ENCODE measurements at regions not wholly inside any gene's neighbourhood (a gene's known extent, or its start where the extent isn't known, plus 50 kb on each side); places are given as distances from the start of the nearest gene placed in this dataset.
"Not testable (repeated sequence)": the region's sequence is repeated elsewhere in the genome, so short reads cannot be mapped to it uniquely, and the experiment has no call there.

DNA sequence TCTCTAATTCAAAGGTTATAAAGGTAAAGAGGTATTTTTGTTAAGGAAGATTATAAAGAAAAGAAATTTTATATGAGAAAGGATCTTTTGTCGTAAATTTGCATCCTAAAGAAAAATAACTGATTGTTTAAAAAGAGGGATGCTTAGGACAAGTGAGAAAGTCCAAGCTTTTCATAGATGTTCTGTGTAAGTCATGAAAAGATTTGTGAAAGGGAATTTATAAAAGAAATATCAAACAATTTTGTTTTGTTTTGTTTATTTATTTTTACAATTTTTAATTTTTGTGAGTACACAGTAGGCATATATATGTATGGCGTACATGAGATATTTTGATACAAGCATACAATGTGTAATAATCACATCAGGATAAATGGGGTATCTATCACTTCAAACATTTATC is 145.2 kb downstream of the ADSS2 start:
- Histone ChIP-seq H3K27me3 (no peaks in the 10 kb centered on the region), H3K4me1 (replicated peaks in 1 of 2) (peaks cover 0 to 5% of the 10 kb centered on the region in 2 donors), H3K36me3 (replicated peaks in 1 of 2) (no peaks in the 10 kb centered on the region), H3K9me3 (replicated peaks in 1 of 3) (no peaks in the 10 kb centered on the region), H3K4me3 (no peak overlapping the region), H3K27ac (no peak overlapping the region)
- intact Hi-C loops (cut with DNase I): no loop called here
- TF ChIP-seq, protein P1, sequence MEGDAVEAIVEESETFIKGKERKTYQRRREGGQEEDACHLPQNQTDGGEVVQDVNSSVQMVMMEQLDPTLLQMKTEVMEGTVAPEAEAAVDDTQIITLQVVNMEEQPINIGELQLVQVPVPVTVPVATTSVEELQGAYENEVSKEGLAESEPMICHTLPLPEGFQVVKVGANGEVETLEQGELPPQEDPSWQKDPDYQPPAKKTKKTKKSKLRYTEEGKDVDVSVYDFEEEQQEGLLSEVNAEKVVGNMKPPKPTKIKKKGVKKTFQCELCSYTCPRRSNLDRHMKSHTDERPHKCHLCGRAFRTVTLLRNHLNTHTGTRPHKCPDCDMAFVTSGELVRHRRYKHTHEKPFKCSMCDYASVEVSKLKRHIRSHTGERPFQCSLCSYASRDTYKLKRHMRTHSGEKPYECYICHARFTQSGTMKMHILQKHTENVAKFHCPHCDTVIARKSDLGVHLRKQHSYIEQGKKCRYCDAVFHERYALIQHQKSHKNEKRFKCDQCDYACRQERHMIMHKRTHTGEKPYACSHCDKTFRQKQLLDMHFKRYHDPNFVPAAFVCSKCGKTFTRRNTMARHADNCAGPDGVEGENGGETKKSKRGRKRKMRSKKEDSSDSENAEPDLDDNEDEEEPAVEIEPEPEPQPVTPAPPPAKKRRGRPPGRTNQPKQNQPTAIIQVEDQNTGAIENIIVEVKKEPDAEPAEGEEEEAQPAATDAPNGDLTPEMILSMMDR (IDR thresholded peaks at IDR 0.05): no peak
- no peak for TF ChIP-seq POLR2A (IDR thresholded peaks at IDR 0.05)
- 94 to 98% (median 96%) methylated on average over 2 of the region's 2 CpGs for WGBS, 4 donors
- no peak for DNase-seq

DNA sequence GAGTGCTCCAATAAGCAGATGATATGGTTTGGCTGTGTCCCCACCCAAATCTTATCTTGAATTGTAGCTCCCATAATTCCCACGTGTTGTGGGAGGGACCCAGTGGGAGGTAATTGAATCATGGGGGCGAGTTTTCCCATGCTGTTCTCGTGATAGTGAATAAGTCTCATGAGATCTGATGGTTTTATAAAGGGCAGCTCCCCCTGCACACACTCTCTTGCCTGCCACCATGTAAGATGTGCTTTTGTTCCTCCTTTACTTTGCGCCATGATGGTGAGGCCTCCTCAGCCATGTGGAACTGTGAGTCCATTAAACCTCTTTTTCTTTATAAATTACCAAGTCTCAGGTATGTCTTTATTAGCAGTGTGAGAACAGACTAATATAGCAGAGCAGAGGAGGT is 142.5 kb downstream of the ADSS2 start:
- WGBS, 4 donors: 82 to 93% (median 87%) methylated on average over 4 of the region's 4 CpGs

DNA sequence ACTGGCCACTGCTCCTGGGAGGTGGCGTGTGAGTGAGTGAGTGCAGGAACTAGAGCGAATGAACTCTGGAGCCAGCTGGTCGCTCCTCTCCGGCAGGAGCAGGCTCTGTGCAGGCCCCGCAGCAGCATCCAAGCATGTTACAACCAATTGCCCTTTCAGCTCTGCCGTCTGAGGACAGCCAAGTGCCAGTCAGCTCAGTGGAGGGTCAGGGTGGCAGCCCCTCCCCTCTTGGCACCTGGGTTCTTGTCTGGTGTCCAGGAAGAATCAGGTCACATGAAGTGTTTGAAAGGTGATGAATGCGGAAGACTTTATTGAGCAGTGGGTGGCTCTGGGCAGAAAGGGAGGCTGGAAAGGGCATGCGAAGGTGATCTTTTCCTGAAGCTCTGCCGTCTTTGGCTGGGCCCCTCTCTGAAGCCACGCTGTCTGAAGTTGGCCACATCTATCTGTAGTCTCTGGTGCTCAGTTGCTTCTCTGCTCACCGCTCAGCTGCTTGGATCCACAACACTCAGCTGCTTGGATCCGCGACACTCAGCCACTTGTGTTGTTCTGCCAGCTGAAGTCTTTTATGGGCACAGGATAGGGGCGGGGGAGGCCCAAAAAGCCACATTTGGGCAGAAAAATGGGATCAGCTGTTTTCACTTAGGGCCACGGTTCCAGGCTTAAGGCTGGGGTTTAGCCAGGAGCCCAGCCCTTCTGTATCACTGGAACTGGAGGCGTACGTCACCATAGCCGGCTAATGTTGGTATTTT is 139.8 kb downstream of the ADSS2 start:
- Histone ChIP-seq H3K27me3 (no peaks in the 10 kb centered on the region), H3K36me3 (replicated peaks in 1 of 2) (no peaks in the 10 kb centered on the region), H3K4me3 (no peak overlapping the region), H3K4me1 (replicated peaks in 1 of 2) (no peaks in the 10 kb centered on the region), H3K9me3 (replicated peaks in 1 of 3) (no peaks in the 10 kb centered on the region), H3K27ac (no peak overlapping the region)
- intact Hi-C loops (cut with DNase I): no loop called here
- TF ChIP-seq, protein P1 (IDR thresholded peaks at IDR 0.05): no peak
- no peak for TF ChIP-seq POLR2A (IDR thresholded peaks at IDR 0.05)
- WGBS, 4 donors: 92 to 94% (median 93%) methylated on average over 17 to 18 of the region's 18 CpGs
- no peak for DNase-seq

More for the DNA sequence above, 142.5 kb downstream of the ADSS2 start:
- H3K4me3 ChIP-seq; H3K27ac ChIP-seq; H3K4me1 ChIP-seq (replicated peaks in 1 of 2); DNase-seq; intact Hi-C loops (cut with DNase I); H3K36me3 ChIP-seq (replicated peaks in 1 of 2); H3K9me3 ChIP-seq (replicated peaks in 1 of 3); H3K27me3 ChIP-seq: not testable (repeated sequence)

DNA sequence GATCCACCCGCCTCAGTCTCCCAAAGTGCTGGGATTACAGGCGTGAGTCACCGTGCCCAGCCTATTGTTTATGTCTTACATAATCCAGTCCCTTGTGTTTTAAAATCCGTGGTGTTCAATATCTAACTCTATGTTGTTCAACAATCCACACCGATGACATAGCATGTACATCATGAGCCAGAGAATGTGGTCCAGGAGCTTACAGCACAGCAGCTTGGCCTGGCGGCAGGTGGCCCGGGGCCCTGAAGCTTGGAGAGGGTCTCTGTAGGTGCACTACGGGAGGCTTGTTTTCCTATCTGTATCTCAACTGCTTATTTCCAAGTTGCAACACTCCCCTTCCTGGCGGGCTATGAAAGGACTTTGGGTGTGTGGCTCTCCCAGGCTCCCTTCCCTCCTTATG is 138.4 kb downstream of the ADSS2 start:
- H3K36me3 ChIP-seq (replicated peaks in 1 of 2): no peaks in the 10 kb centered on the region
- 83 to 96% (median 89%) methylated on average over 9 of the region's 9 CpGs for WGBS, 4 donors
- H3K27ac ChIP-seq: no peak overlapping the region
- H3K4me1 ChIP-seq (replicated peaks in 1 of 2): no peaks in the 10 kb centered on the region
- TF ChIP-seq, protein P1 (IDR thresholded peaks at IDR 0.05): no peak
- TF ChIP-seq POLR2A (IDR thresholded peaks at IDR 0.05): no peak
- intact Hi-C loops (cut with DNase I): no loop called here
- H3K4me3 ChIP-seq: no peak overlapping the region
- DNase-seq: no peak
- H3K9me3 ChIP-seq (replicated peaks in 1 of 3): no peaks in the 10 kb centered on the region
- H3K27me3 ChIP-seq: no peaks in the 10 kb centered on the region
